ENCODE measurements at regions not wholly inside any gene's neighbourhood (a gene's known extent, or its start where the extent isn't known, plus 50 kb on each side); places are given as distances from the start of the nearest gene placed in this dataset.
A peak's percentile ranks its signal among the peaks of the same experiment; 100 is the strongest.

DNA sequence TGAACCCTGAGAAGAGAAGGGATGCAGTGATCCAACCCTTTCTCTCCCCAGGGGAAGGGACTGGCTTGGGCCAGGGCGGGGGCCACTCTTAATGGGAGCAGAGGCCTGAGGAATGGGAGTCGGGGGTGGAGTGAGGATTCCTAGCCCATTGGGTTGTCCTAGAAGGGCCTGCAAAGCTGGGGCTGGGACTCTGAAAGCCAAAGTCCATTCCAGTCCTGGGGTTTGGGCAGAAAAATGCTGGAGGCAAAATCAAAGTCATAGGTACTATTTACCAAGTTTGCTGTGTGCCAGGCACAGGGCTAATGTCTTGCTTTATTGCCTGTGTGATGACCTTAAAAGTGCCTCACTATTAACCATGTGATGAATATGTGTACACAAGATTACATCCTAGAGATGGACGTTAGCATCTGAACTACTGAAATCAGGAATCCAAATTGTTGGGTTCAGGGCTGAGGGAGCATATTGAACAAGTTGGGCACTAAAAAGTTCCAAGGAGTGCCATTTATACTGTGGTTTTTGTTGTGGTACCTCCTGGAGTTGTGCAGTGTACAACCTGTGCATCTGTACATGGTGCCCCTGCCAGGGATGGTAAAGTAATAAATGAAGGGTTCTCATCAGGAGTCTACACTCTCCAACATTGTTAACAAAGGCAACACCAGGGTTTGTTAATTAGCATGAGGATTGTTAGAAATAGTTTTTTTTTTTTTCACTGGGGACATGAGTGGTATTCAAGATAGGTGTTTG is 84.4 kb upstream of the NKD1 start:
- no peak overlapping the region for H3K23ac ChIP-seq (ENCODE audit: low read depth, low read length, poor library complexity)
- H3K4me1 ChIP-seq (ENCODE audit: control insufficient read depth in 2 of 2, insufficient read depth in 1 of 2, low read depth in 1 of 2, low read length in 2 of 2), result peaks cover 12 to 36% of the 10 kb centered on the region in 2 donors
- no peaks in the 10 kb centered on the region for H3K36me3 ChIP-seq (replicated peaks in 1 of 2; ENCODE audit: control insufficient read depth in 2 of 2, insufficient read depth in 2 of 2, low read length in 2 of 2)
- no peak overlapping the region for H3K14ac ChIP-seq (ENCODE audit: low read length)
- no peak overlapping the region for H3K9ac ChIP-seq (ENCODE audit: low read depth, low read length, poor library complexity)
- H3K27me3 ChIP-seq (ENCODE audit: control insufficient read depth in 3 of 3, insufficient read depth in 3 of 3, low read depth in 1 of 3, low read length in 3 of 3), result peaks cover 0 to 26% (median 18%) of the 10 kb centered on the region in 3 experiments
- H2BK12ac ChIP-seq (ENCODE audit: low read length), result no peak overlapping the region
- H3K27ac ChIP-seq (replicated peaks; ENCODE audit: low read length), result no peak overlapping the region
- H4K91ac ChIP-seq (ENCODE audit: low read depth, low read length, poor library complexity), result no peak overlapping the region
- no CpG with 5 or more reads among the region's 3 CpGs for WGBS, 2 donors (ENCODE audit: extremely low coverage in 2 of 2, insufficient read length in 2 of 2, insufficient replicate concordance in 1 of 2)
- H2AFZ ChIP-seq (ENCODE audit: low read length), result no peak overlapping the region
- no peaks in the 10 kb centered on the region for H3K79me1 ChIP-seq (ENCODE audit: low read depth, low read length)
- H2BK120ac ChIP-seq (ENCODE audit: low read depth, low read length), result no peak overlapping the region
- H4K8ac ChIP-seq (ENCODE audit: low read depth, low read length), result no peak overlapping the region
- no peaks in the 10 kb centered on the region for H3K9me3 ChIP-seq (replicated peaks in 1 of 2; ENCODE audit: control insufficient read depth in 2 of 2, insufficient read depth in 1 of 2, low read depth in 1 of 2, low read length in 2 of 2)
- H3K4me3 ChIP-seq (ENCODE audit: low read length in 2 of 2), result no peak overlapping the region
- H2AK5ac ChIP-seq (ENCODE audit: low read depth, low read length), result no peak overlapping the region
- H2BK15ac ChIP-seq (ENCODE audit: low read length), result no peak overlapping the region
- no peak overlapping the region for H2BK5ac ChIP-seq (ENCODE audit: low read length)
- H3K4me2 ChIP-seq (ENCODE audit: insufficient read depth, low read length, poor library complexity, severe bottlenecking), result no peak overlapping the region
- H3K18ac ChIP-seq (ENCODE audit: low read length), result peak overlapping the region; percentile 45
- H3K4ac ChIP-seq (ENCODE audit: low read length), result no peak overlapping the region
- no peak for DNase-seq (ENCODE audit: low spot score)

DNA sequence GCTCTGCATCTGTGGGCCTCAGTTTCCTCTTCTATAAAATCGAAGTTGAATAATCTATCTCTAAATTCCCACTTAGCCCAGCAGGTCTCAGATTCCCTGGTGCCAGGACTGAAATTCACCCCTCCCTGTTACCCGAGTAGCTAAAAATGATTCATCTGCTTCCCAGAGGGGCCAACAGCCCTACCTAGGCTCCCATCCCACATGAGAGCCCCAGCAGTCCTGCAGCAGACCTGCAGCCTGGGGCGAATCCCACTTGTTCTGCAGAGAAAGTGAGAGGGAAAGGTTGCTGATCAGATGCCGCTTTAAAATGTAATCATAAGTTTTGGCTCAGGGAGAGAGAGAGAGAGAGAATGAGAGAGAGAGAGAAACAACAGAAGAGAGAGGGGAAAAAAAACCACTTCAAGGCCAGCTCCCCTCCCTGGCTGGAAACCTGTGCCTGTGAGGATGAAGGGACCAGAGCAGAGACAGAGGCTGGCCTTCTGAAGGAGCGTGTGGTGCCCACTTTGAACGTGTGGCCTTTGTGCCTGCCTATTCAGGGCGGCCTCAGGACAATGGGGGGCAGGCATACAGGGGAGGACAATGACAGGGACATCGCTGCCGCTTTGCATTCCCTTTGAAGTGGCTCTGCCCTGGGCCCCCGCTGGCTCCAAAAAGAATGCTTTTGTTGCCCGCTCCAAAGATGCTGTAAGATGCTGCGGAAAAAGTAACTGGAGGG is 85.2 kb upstream of the NKD1 start:
- H2BK12ac ChIP-seq (ENCODE audit: low read length), result no peak overlapping the region
- no peaks in the 10 kb centered on the region for H3K9me3 ChIP-seq (replicated peaks in 1 of 2; ENCODE audit: control insufficient read depth in 2 of 2, insufficient read depth in 1 of 2, low read depth in 1 of 2, low read length in 2 of 2)
- H3K9ac ChIP-seq (ENCODE audit: low read depth, low read length, poor library complexity), result no peak overlapping the region
- H3K4me1 ChIP-seq (ENCODE audit: control insufficient read depth in 2 of 2, insufficient read depth in 1 of 2, low read depth in 1 of 2, low read length in 2 of 2), result peaks cover 8 to 38% of the 10 kb centered on the region in 2 donors
- no peak overlapping the region for H2BK5ac ChIP-seq (ENCODE audit: low read length)
- H4K8ac ChIP-seq (ENCODE audit: low read depth, low read length), result no peak overlapping the region
- peaks cover 0 to 26% (median 17%) of the 10 kb centered on the region in 3 experiments for H3K27me3 ChIP-seq (ENCODE audit: control insufficient read depth in 3 of 3, insufficient read depth in 3 of 3, low read depth in 1 of 3, low read length in 3 of 3)
- no peak overlapping the region for H3K14ac ChIP-seq (ENCODE audit: low read length)
- H2AK5ac ChIP-seq (ENCODE audit: low read depth, low read length), result no peak overlapping the region
- H3K4ac ChIP-seq (ENCODE audit: low read length), result no peak overlapping the region
- no peak overlapping the region for H3K23ac ChIP-seq (ENCODE audit: low read depth, low read length, poor library complexity)
- no peaks in the 10 kb centered on the region for H3K36me3 ChIP-seq (replicated peaks in 1 of 2; ENCODE audit: control insufficient read depth in 2 of 2, insufficient read depth in 2 of 2, low read length in 2 of 2)
- peak overlapping the region; percentile 45 for H3K18ac ChIP-seq (ENCODE audit: low read length)
- peak; percentile 36 for DNase-seq (ENCODE audit: low spot score)
- no peak overlapping the region for H2BK15ac ChIP-seq (ENCODE audit: low read length)
- no peaks in the 10 kb centered on the region for H3K79me1 ChIP-seq (ENCODE audit: low read depth, low read length)
- no peak overlapping the region for H4K91ac ChIP-seq (ENCODE audit: low read depth, low read length, poor library complexity)
- no peak overlapping the region for H3K4me3 ChIP-seq (ENCODE audit: low read length in 2 of 2)
- WGBS, 2 donors (ENCODE audit: extremely low coverage in 2 of 2, insufficient read length in 2 of 2, insufficient replicate concordance in 1 of 2), result no CpG with 5 or more reads among the region's 12 CpGs
- H3K4me2 ChIP-seq (ENCODE audit: insufficient read depth, low read length, poor library complexity, severe bottlenecking), result no peak overlapping the region
- no peak overlapping the region for H3K27ac ChIP-seq (replicated peaks; ENCODE audit: low read length)
- no peak overlapping the region for H2BK120ac ChIP-seq (ENCODE audit: low read depth, low read length)
- H2AFZ ChIP-seq (ENCODE audit: low read length), result no peak overlapping the region

DNA sequence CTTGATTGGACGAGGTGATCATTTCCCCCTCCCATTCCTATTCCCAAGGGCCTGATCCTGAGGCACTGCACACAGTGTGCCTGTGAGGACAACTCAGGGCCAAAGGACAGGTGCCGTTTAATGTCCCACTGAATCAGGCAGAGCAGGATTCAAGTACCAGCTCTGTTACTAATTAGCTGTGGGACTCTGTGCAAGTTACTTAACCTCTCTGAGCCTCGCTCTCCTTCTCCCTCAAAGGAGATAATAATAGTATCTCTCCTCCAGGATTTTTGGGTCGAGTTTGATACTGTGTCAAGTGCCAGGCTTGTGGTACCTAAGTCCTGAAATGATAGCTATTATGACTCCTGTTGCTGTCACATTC is 86.8 kb upstream of the NKD1 start:
- peaks cover 0 to 17% (median 10%) of the 10 kb centered on the region in 3 experiments for H3K27me3 ChIP-seq (ENCODE audit: control insufficient read depth in 3 of 3, insufficient read depth in 3 of 3, low read depth in 1 of 3, low read length in 3 of 3)
- no peak overlapping the region for H2AFZ ChIP-seq (ENCODE audit: low read length)
- H3K9me3 ChIP-seq (replicated peaks in 1 of 2; ENCODE audit: control insufficient read depth in 2 of 2, insufficient read depth in 1 of 2, low read depth in 1 of 2, low read length in 2 of 2), result no peaks in the 10 kb centered on the region
- no peaks in the 10 kb centered on the region for H3K79me1 ChIP-seq (ENCODE audit: low read depth, low read length)
- H2AK5ac ChIP-seq (ENCODE audit: low read depth, low read length), result no peak overlapping the region
- no peaks in the 10 kb centered on the region for H3K36me3 ChIP-seq (replicated peaks in 1 of 2; ENCODE audit: control insufficient read depth in 2 of 2, insufficient read depth in 2 of 2, low read length in 2 of 2)
- no peak overlapping the region for H3K14ac ChIP-seq (ENCODE audit: low read length)
- no peak overlapping the region for H2BK15ac ChIP-seq (ENCODE audit: low read length)
- no peak for DNase-seq (ENCODE audit: low spot score)
- no peak overlapping the region for H3K9ac ChIP-seq (ENCODE audit: low read depth, low read length, poor library complexity)
- no CpG with 5 or more reads among the region's 4 CpGs for whole genome bisulfite sequencing, 2 donors (ENCODE audit: extremely low coverage in 2 of 2, insufficient read length in 2 of 2, insufficient replicate concordance in 1 of 2)
- H2BK5ac ChIP-seq (ENCODE audit: low read length), result no peak overlapping the region
- H3K4ac ChIP-seq (ENCODE audit: low read length), result no peak overlapping the region
- H4K91ac ChIP-seq (ENCODE audit: low read depth, low read length, poor library complexity), result no peak overlapping the region
- peaks cover 5 to 36% of the 10 kb centered on the region in 2 donors for H3K4me1 ChIP-seq (ENCODE audit: control insufficient read depth in 2 of 2, insufficient read depth in 1 of 2, low read depth in 1 of 2, low read length in 2 of 2)
- no peak overlapping the region for H3K4me3 ChIP-seq (ENCODE audit: low read length in 2 of 2)
- no peak overlapping the region for H2BK120ac ChIP-seq (ENCODE audit: low read depth, low read length)
- H3K18ac ChIP-seq (ENCODE audit: low read length), result no peak overlapping the region
- no peak overlapping the region for H3K4me2 ChIP-seq (ENCODE audit: insufficient read depth, low read length, poor library complexity, severe bottlenecking)
- no peak overlapping the region for H3K23ac ChIP-seq (ENCODE audit: low read depth, low read length, poor library complexity)
- H3K27ac ChIP-seq (replicated peaks; ENCODE audit: low read length), result no peak overlapping the region
- H2BK12ac ChIP-seq (ENCODE audit: low read length), result no peak overlapping the region
- H4K8ac ChIP-seq (ENCODE audit: low read depth, low read length), result no peak overlapping the region
